ENCODE measurements at regions not wholly inside any gene's neighbourhood (a gene's known extent, or its start where the extent isn't known, plus 50 kb on each side); places are given as distances from the start of the nearest gene placed in this dataset.

DNA sequence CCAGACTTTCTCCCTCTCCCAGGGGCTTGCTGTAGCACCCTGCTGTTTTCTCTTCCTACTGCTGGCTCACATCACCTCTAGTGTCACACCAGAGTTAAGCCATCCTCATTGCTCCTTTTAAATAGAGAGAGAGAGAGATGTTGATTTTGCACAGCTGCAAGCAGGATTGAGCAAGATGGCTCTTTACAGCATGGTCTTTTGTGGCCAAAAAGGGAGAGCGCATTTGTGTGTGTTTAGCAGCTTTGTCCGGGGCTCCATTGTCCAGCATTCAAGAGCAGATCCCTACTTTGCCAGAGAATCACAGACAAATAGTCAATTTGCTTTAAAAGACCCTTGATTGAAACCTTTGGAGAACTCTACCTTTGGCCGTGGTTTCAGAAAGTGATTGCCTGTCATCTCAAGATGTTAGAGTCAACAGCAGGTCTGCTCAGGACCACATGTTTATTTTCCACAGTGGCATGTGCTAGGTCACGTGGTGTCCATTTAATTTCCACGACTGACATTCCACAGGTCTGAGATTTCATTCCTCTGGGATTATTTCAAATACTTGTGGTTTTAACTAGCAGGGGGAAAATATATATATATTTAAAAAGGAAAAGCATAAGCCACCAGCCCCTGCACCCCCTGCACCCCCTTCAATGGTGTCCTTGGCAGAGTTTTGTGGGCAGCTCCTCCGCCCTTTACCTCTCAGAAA is 359.9 kb upstream of the SLC14A2 start:
- TF ChIP-seq POLR2AphosphoS5 (IDR thresholded peaks at IDR 0.05; ENCODE audit: borderline replicate concordance, low read depth, low read length) (no peak), EZH2 (IDR thresholded peaks at IDR 0.05) (no peak), FOXP2 (optimal IDR thresholded peaks at IDR 0.05; ENCODE audit: control extremely low read depth, extremely low read length, insufficient read depth) (no peak)
